HG03378 (cell line): ENCODE measurements at regions not wholly inside any gene's neighbourhood (a gene's known extent, or its start where the extent isn't known, plus 50 kb on each side); places are given as distances from the start of the nearest gene placed in this dataset.

ENCODE experiments used
- ATAC-seq: cut with Tn5 transposase; IDR thresholded peaks from one replicate; pipeline ENCODE4 v1.9.1; 2021; ENCODE audit warnings: mild to moderate bottlenecking, moderate library complexity; ENCODE audit not compliant: unreplicated experiment

- ATAC-seq: no peak
Measured at GRCh38 chr1:75984781-75985180, 52.6 kb upstream of the ASB17 start.

- ATAC-seq: peak; percentile 94
Measured at GRCh38 chr1:75985827-75986226, 53.6 kb upstream of the ASB17 start.

- ATAC-seq: no peak
Measured at GRCh38 chr1:75986478-75986877, 54.3 kb upstream of the ASB17 start.

- no peak for ATAC-seq
Measured at GRCh38 chr1:75989121-75989520, 56.9 kb upstream of the ASB17 start.

GRCh38 chr1:75990686-75991085, 58.5 kb upstream of the ASB17 start:
- no peak for ATAC-seq

GRCh38 chr1:75991497-75992114, 59.4 kb upstream of the ASB17 start:
- ATAC-seq: peak; percentile 77

GRCh38 chr1:75992312-75992711, 60.1 kb upstream of the ASB17 start:
- ATAC-seq: no peak

GRCh38 chr1:75993661-75994060, 61.5 kb upstream of the ASB17 start:
- ATAC-seq: no peak

- ATAC-seq: no peak
Measured at GRCh38 chr1:75996196-75996595, 64.0 kb upstream of the ASB17 start.

- no peak for ATAC-seq
Measured at GRCh38 chr1:75999034-75999433, 66.8 kb upstream of the ASB17 start.

- no peak for ATAC-seq
Measured at GRCh38 chr1:76003946-76004345, 70.6 kb upstream of the ST6GALNAC3 start.

- no peak for ATAC-seq
Measured at GRCh38 chr1:76005765-76006164, 68.8 kb upstream of the ST6GALNAC3 start.

- ATAC-seq: no peak
Measured at GRCh38 chr1:76006234-76006633, 68.3 kb upstream of the ST6GALNAC3 start.

- ATAC-seq: no peak
Measured at GRCh38 chr1:76010802-76011201, 63.7 kb upstream of the ST6GALNAC3 start.

GRCh38 chr1:76012341-76013205, 62.0 kb upstream of the ST6GALNAC3 start:
- ATAC-seq: no peak

- ATAC-seq: no peak
Measured at GRCh38 chr1:76013206-76013581, 61.4 kb upstream of the ST6GALNAC3 start.

GRCh38 chr1:76015478-76016103, 59.0 kb upstream of the ST6GALNAC3 start:
- no peak for ATAC-seq

GRCh38 chr1:76018045-76018444, 56.5 kb upstream of the ST6GALNAC3 start:
- ATAC-seq: no peak

- ATAC-seq: no peak
Measured at GRCh38 chr1:76021846-76022245, 52.7 kb upstream of the ST6GALNAC3 start.

GRCh38 chr1:76023669-76024435, 50.7 kb upstream of the ST6GALNAC3 start:
- no peak for ATAC-seq
